ENCODE measurements at regions not wholly inside any gene's neighbourhood (a gene's known extent, or its start where the extent isn't known, plus 50 kb on each side); places are given as distances from the start of the nearest gene placed in this dataset.

- DNase-seq: no peak
Observed at GRCh38 chr1:244352156-244352830, 99.4 kb downstream of the ADSS2 start.

DNA sequence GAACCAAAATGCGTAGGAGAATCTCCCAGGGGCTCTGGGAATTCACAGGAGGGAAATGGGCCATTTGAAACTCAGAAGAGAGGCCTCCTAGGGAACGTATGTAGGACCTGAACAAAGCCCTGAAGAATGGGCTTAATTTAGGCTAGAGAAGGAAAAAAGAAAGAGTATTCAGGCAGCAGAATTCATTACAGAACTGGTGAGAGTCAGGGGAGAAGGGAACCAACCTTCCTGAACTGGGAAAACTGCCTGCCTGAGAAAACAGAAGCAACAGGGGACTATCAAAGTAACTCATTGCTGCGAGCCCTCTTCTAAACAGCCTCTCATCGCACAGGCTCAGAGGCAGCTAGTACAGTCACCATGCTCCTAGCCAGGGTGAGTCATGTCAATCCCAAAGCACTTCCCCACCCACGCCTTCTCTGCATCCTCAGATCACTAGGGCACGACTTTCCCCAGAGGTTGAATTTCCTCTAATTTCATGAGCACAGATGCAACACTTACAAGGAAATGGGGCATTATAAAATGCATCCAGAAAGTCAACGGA is 98.1 kb downstream of the ADSS2 start:
- peak in 1 of 2 donors; percentile 76 for DNase-seq

DNA sequence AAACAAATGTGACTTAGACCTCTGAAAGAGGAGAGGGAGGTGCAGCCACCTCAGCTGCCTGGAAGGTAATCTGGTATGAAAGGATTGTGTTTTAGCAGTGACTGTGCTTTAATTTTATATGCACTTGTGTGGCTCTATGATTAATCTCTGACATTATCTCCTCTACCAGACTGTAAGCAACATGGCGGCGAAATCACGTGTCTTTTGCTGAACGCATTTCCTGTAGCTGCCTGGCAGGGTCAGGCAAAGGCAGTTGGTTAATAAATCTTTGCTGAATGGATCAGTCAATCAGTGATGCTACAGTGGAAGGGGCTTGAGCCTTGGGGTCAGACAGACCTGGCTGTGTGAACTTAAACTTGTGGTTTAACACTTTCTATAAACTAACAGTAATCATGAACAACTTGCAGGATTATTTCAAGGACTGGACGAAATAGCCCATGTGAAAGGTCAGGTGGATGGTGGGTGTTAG is 96.9 kb downstream of the ADSS2 start:
- no peak for DNase-seq

- no peak for DNase-seq
Observed at GRCh38 chr1:244356376-244356775, 95.3 kb downstream of the ADSS2 start.
